ENCODE measurements at regions not wholly inside any gene's neighbourhood (a gene's known extent, or its start where the extent isn't known, plus 50 kb on each side); places are given as distances from the start of the nearest gene placed in this dataset.

- Mint-ChIP-seq H3K27me3 (no peaks in the 10 kb centered on the region), H3K9me3 (peaks cover 9% of the 10 kb centered on the region), H3K4me1 (peaks cover 9% of the 10 kb centered on the region), H3K27ac (no peak overlapping the region), H3K4me3 (no peak overlapping the region), H3K36me3 (ENCODE audit: low read depth) (no peaks in the 10 kb centered on the region)
- ATAC-seq (no peak), DNase-seq (no peak)
Observed at GRCh38 chr13:40259899-40260298, 406.5 kb downstream of the FOXO1 start.

- Mint-ChIP-seq H3K27ac (no peak overlapping the region), H3K9me3 (peaks cover 8% of the 10 kb centered on the region), H3K36me3 (ENCODE audit: low read depth) (no peaks in the 10 kb centered on the region), H3K4me3 (no peak overlapping the region), H3K27me3 (no peaks in the 10 kb centered on the region), H3K4me1 (peaks cover 9% of the 10 kb centered on the region)
- ATAC-seq (no peak), DNase-seq (no peak)
Observed at GRCh38 chr13:40261336-40261735, 405.1 kb downstream of the FOXO1 start.

- ATAC-seq (no peak), DNase-seq (no peak)
- no peak overlapping the region for H3K27ac Mint-ChIP-seq
- no peak overlapping the region for H3K4me3 Mint-ChIP-seq
- no peaks in the 10 kb centered on the region for H3K27me3 Mint-ChIP-seq
- no peaks in the 10 kb centered on the region for H3K36me3 Mint-ChIP-seq (ENCODE audit: low read depth)
- peaks cover 9% of the 10 kb centered on the region for H3K4me1 Mint-ChIP-seq
- H3K9me3 Mint-ChIP-seq, result peaks cover 5% of the 10 kb centered on the region
Observed at GRCh38 chr13:40261947-40262346, 404.5 kb downstream of the FOXO1 start.

- no peak overlapping the region for H3K27ac Mint-ChIP-seq
Observed at GRCh38 chr13:40269086-40269485, 397.4 kb downstream of the FOXO1 start.

GRCh38 chr13:40270726-40271125 is 395.7 kb downstream of the FOXO1 start:
- no peaks in the 10 kb centered on the region for H3K27me3 Mint-ChIP-seq
- ATAC-seq, result no peak
- H3K27ac Mint-ChIP-seq, result no peak overlapping the region
- H3K9me3 Mint-ChIP-seq, result no peaks in the 10 kb centered on the region
- no peak overlapping the region for H3K4me3 Mint-ChIP-seq
- H3K36me3 Mint-ChIP-seq (ENCODE audit: low read depth), result no peaks in the 10 kb centered on the region
- no peak for DNase-seq
- peaks cover 35% of the 10 kb centered on the region for H3K4me1 Mint-ChIP-seq

More at GRCh38 chr13:40269086-40269485, 397.4 kb downstream of the FOXO1 start:
- Mint-ChIP-seq H3K9me3 (no peaks in the 10 kb centered on the region), H3K27me3 (no peaks in the 10 kb centered on the region), H3K4me1 (peaks cover 31% of the 10 kb centered on the region), H3K4me3 (no peak overlapping the region), H3K36me3 (ENCODE audit: low read depth) (no peaks in the 10 kb centered on the region)
- ATAC-seq, result no peak
- DNase-seq, result no peak

- ATAC-seq (no peak), DNase-seq (no peak)
- Mint-ChIP-seq H3K4me3 (no peak overlapping the region), H3K36me3 (ENCODE audit: low read depth) (no peaks in the 10 kb centered on the region), H3K4me1 (peaks cover 35% of the 10 kb centered on the region), H3K9me3 (no peaks in the 10 kb centered on the region), H3K27ac (no peak overlapping the region), H3K27me3 (no peaks in the 10 kb centered on the region)
Observed at GRCh38 chr13:40271271-40271885, 395.1 kb downstream of the FOXO1 start.

- Mint-ChIP-seq H3K36me3 (ENCODE audit: low read depth) (no peaks in the 10 kb centered on the region), H3K4me3 (no peak overlapping the region), H3K4me1 (peaks cover 35% of the 10 kb centered on the region), H3K27me3 (no peaks in the 10 kb centered on the region), H3K27ac (peak overlapping the region; percentile 64), H3K9me3 (no peaks in the 10 kb centered on the region)
- ATAC-seq, result peak; percentile 77
- peak; percentile 50 for DNase-seq
Observed at GRCh38 chr13:40271931-40272775, 394.3 kb downstream of the FOXO1 start.

GRCh38 chr13:40272776-40273139 is 393.7 kb downstream of the FOXO1 start:
- H3K4me3 Mint-ChIP-seq, result no peak overlapping the region
- ATAC-seq (peak; percentile 64), DNase-seq (no peak)
- H3K27ac Mint-ChIP-seq, result peak overlapping the region; percentile 64
- H3K27me3 Mint-ChIP-seq, result no peaks in the 10 kb centered on the region
- H3K36me3 Mint-ChIP-seq (ENCODE audit: low read depth), result no peaks in the 10 kb centered on the region
- no peaks in the 10 kb centered on the region for H3K9me3 Mint-ChIP-seq
- peaks cover 33% of the 10 kb centered on the region for H3K4me1 Mint-ChIP-seq

- Mint-ChIP-seq H3K9me3 (no peaks in the 10 kb centered on the region), H3K27ac (no peak overlapping the region), H3K4me1 (peaks cover 32% of the 10 kb centered on the region), H3K4me3 (no peak overlapping the region), H3K27me3 (no peaks in the 10 kb centered on the region), H3K36me3 (ENCODE audit: low read depth) (no peaks in the 10 kb centered on the region)
- DNase-seq, result no peak
- ATAC-seq, result no peak
Observed at GRCh38 chr13:40273253-40274025, 393.0 kb downstream of the FOXO1 start.

GRCh38 chr13:40274103-40274502 is 392.3 kb downstream of the FOXO1 start:
- H3K4me1 Mint-ChIP-seq, result peaks cover 32% of the 10 kb centered on the region
- H3K27ac Mint-ChIP-seq, result no peak overlapping the region
- no peak for ATAC-seq
- H3K36me3 Mint-ChIP-seq (ENCODE audit: low read depth), result no peaks in the 10 kb centered on the region
- DNase-seq, result no peak
- no peak overlapping the region for H3K4me3 Mint-ChIP-seq
- no peaks in the 10 kb centered on the region for H3K9me3 Mint-ChIP-seq
- H3K27me3 Mint-ChIP-seq, result no peaks in the 10 kb centered on the region

GRCh38 chr13:40275155-40275554 is 391.3 kb downstream of the FOXO1 start:
- Mint-ChIP-seq H3K4me3 (no peak overlapping the region), H3K4me1 (peaks cover 32% of the 10 kb centered on the region), H3K27ac (no peak overlapping the region), H3K27me3 (no peaks in the 10 kb centered on the region), H3K36me3 (ENCODE audit: low read depth) (no peaks in the 10 kb centered on the region), H3K9me3 (no peaks in the 10 kb centered on the region)
- DNase-seq (no peak), ATAC-seq (no peak)

- ATAC-seq, result no peak
- no peaks in the 10 kb centered on the region for H3K36me3 Mint-ChIP-seq (ENCODE audit: low read depth)
- no peak overlapping the region for H3K4me3 Mint-ChIP-seq
- H3K27me3 Mint-ChIP-seq, result no peaks in the 10 kb centered on the region
- H3K27ac Mint-ChIP-seq, result no peak overlapping the region
- no peaks in the 10 kb centered on the region for H3K9me3 Mint-ChIP-seq
- H3K4me1 Mint-ChIP-seq, result peaks cover 30% of the 10 kb centered on the region
- DNase-seq, result no peak
Observed at GRCh38 chr13:40275636-40276035, 390.8 kb downstream of the FOXO1 start.

GRCh38 chr13:40283666-40284065 is 382.8 kb downstream of the FOXO1 start:
- H3K27me3 Mint-ChIP-seq, result no peaks in the 10 kb centered on the region
- no peak for DNase-seq
- H3K27ac Mint-ChIP-seq, result no peak overlapping the region
- H3K4me1 Mint-ChIP-seq, result no peaks in the 10 kb centered on the region
- no peak overlapping the region for H3K4me3 Mint-ChIP-seq
- ATAC-seq, result no peak
- no peaks in the 10 kb centered on the region for H3K9me3 Mint-ChIP-seq
- H3K36me3 Mint-ChIP-seq (ENCODE audit: low read depth), result no peaks in the 10 kb centered on the region

- H3K36me3 Mint-ChIP-seq (ENCODE audit: low read depth), result no peaks in the 10 kb centered on the region
- ATAC-seq, result no peak
- no peak overlapping the region for H3K4me3 Mint-ChIP-seq
- H3K27me3 Mint-ChIP-seq, result no peaks in the 10 kb centered on the region
- H3K4me1 Mint-ChIP-seq, result peaks cover 1% of the 10 kb centered on the region
- H3K9me3 Mint-ChIP-seq, result no peaks in the 10 kb centered on the region
- DNase-seq, result no peak
- H3K27ac Mint-ChIP-seq, result no peak overlapping the region
Observed at GRCh38 chr13:40285634-40286033, 380.8 kb downstream of the FOXO1 start.

- H3K4me1 Mint-ChIP-seq, result peaks cover 1% of the 10 kb centered on the region
- H3K4me3 Mint-ChIP-seq, result no peak overlapping the region
- ATAC-seq (no peak), DNase-seq (no peak)
- no peaks in the 10 kb centered on the region for H3K36me3 Mint-ChIP-seq (ENCODE audit: low read depth)
- no peaks in the 10 kb centered on the region for H3K27me3 Mint-ChIP-seq
- no peaks in the 10 kb centered on the region for H3K9me3 Mint-ChIP-seq
- H3K27ac Mint-ChIP-seq, result no peak overlapping the region
Observed at GRCh38 chr13:40287428-40287827, 379.0 kb downstream of the FOXO1 start.
